H9 (cell line): ENCODE measurements at regions not wholly inside any gene's neighbourhood (a gene's known extent, or its start where the extent isn't known, plus 50 kb on each side); places are given as distances from the start of the nearest gene placed in this dataset.
A peak's percentile ranks its signal among the peaks of the same experiment; 100 is the strongest.

ENCODE experiments used
- DNase-seq: peaks from one replicate; pipeline ENCODE4 v3.0.0-alpha.2; 2017
- H2AFZ ChIP-seq: one replicate; pipeline ENCODE4 v1.6.1; 2013; ENCODE audit warnings: mild to moderate bottlenecking, low read length, control low read depth, moderate library complexity
- H2AK5ac ChIP-seq: 2 replicates; pipeline ENCODE4 v1.6.1; 2013; ENCODE audit warnings: low read length, control low read depth, mixed read lengths; ENCODE audit not compliant: insufficient read length
- H2BK120ac ChIP-seq: one replicate; pipeline ENCODE4 v1.6.1; 2013; ENCODE audit warnings: low read depth, mild to moderate bottlenecking, low read length, control low read depth, inconsistent platforms; ENCODE audit not compliant: poor library complexity, severe bottlenecking
- H2BK12ac ChIP-seq: 2 replicates; pipeline ENCODE4 v1.6.1; 2013; ENCODE audit warnings: low read length, control low read depth, mixed read lengths, low read depth; ENCODE audit not compliant: insufficient read length
- H2BK15ac ChIP-seq: 2 replicates; pipeline ENCODE4 v1.6.1; 2013; ENCODE audit warnings: low read depth, low read length, control low read depth
- H2BK20ac ChIP-seq: one replicate; pipeline ENCODE4 v1.6.1; 2013; ENCODE audit warnings: low read depth, mild to moderate bottlenecking, low read length, control low read depth, inconsistent platforms; ENCODE audit not compliant: poor library complexity, severe bottlenecking
- H2BK5ac ChIP-seq: 2 replicates; pipeline ENCODE4 v1.6.1; 2013; ENCODE audit warnings: low read length, control low read depth, mixed read lengths; ENCODE audit not compliant: insufficient read length
- H3K14ac ChIP-seq: 2 replicates; pipeline ENCODE4 v1.6.1; 2013; ENCODE audit warnings: low read length, control low read depth; ENCODE audit not compliant: insufficient read depth
- H3K18ac ChIP-seq: 2 replicates; pipeline ENCODE4 v1.6.1; 2013; ENCODE audit warnings: low read depth, mild to moderate bottlenecking, mixed read lengths, low read length, control low read depth; ENCODE audit not compliant: insufficient read length
- H3K23ac ChIP-seq: 2 replicates; pipeline ENCODE4 v1.6.1; 2013; ENCODE audit warnings: low read length, control low read depth, mixed read lengths, low read depth; ENCODE audit not compliant: insufficient read length
- H3K23me2 ChIP-seq: 2 replicates; pipeline ENCODE4 v1.6.1; 2013; ENCODE audit warnings: low read depth, mild to moderate bottlenecking, mixed read lengths, low read length, control low read depth; ENCODE audit not compliant: insufficient read length, poor library complexity, severe bottlenecking
- H3K27ac ChIP-seq: 2 replicates; pipeline ENCODE4 v1.5.1; 2013; ENCODE audit warnings: low read length, control low read depth, mixed read lengths, low read depth; ENCODE audit not compliant: insufficient read length
- H3K27me3 ChIP-seq: 2 replicates; pipeline ENCODE4 v1.6.1; 2013; ENCODE audit warnings: low read length, control low read depth, inconsistent platforms; ENCODE audit not compliant: insufficient read depth
- H3K4ac ChIP-seq: 2 replicates; pipeline ENCODE4 v1.6.1; 2013; ENCODE audit warnings: low read depth, mild to moderate bottlenecking, control low read depth, inconsistent platforms, low read length, moderate library complexity
- H3K4me1 ChIP-seq: 2 replicates; pipeline ENCODE4 v1.6.1; 2013; ENCODE audit warnings: low read length, control low read depth, inconsistent platforms; ENCODE audit not compliant: insufficient read depth
- H3K4me2 ChIP-seq: 2 replicates; pipeline ENCODE4 v1.6.1; 2013; ENCODE audit warnings: low read length, control low read depth, mixed read lengths; ENCODE audit not compliant: insufficient read length, insufficient read depth
- H3K56ac ChIP-seq: 2 replicates; pipeline ENCODE4 v1.6.1; 2013; ENCODE audit warnings: low read depth, mild to moderate bottlenecking, mixed read lengths, low read length, control low read depth; ENCODE audit not compliant: insufficient read length
- H3K79me1 ChIP-seq: 2 replicates; pipeline ENCODE4 v1.6.1; 2013; ENCODE audit warnings: low read depth, mild to moderate bottlenecking, moderate library complexity, low read length, control low read depth, inconsistent platforms; ENCODE audit not compliant: insufficient read depth, poor library complexity, severe bottlenecking
- H3K79me2 ChIP-seq: 2 replicates; pipeline ENCODE4 v1.6.1; 2013; ENCODE audit warnings: low read length, control low read depth, inconsistent platforms; ENCODE audit not compliant: insufficient read depth
- H3K9ac ChIP-seq: 2 replicates; pipeline ENCODE4 v1.6.1; 2013; ENCODE audit warnings: low read length, control low read depth, mixed read lengths; ENCODE audit not compliant: insufficient read length; ENCODE audit errors: extremely low read depth
- H3K9me3 ChIP-seq: one replicate; pipeline ENCODE4 v1.6.1; 2013; ENCODE audit warnings: low read depth, low read length, inconsistent platforms; ENCODE audit not compliant: control insufficient read depth
- H3T11ph ChIP-seq: one replicate; pipeline ENCODE4 v1.6.1; 2013; ENCODE audit warnings: mild to moderate bottlenecking, low read length, control low read depth, inconsistent platforms
- H4K20me1 ChIP-seq: one replicate; pipeline ENCODE4 v1.6.1; 2013; ENCODE audit not compliant: control insufficient read depth, insufficient read length, insufficient read depth
- H4K5ac ChIP-seq: 2 replicates; pipeline ENCODE4 v1.6.1; 2013; ENCODE audit warnings: low read depth, mild to moderate bottlenecking, mixed read lengths, low read length, control low read depth; ENCODE audit not compliant: insufficient read length
- H4K8ac ChIP-seq: replicated peaks from 2 replicates; pipeline ENCODE4 v1.6.1; 2013; ENCODE audit warnings: low read length, control low read depth, mixed read lengths, low read depth; ENCODE audit not compliant: insufficient read length
- H4K91ac ChIP-seq: 2 replicates; pipeline ENCODE4 v1.6.1; 2013; ENCODE audit warnings: low read depth, mild to moderate bottlenecking, moderate library complexity, mixed read lengths, low read length, control low read depth; ENCODE audit not compliant: insufficient read length
- H3K27ac Mint-ChIP-seq, 3 experiments: 2 replicates in 2 of 3; 3 replicates in 1 of 3; pipeline ENCODE4 v1.8.0; 2020 to 2021; ENCODE audit warnings: mixed read lengths in 3 of 3, mild to moderate bottlenecking in 1 of 3, moderate library complexity in 1 of 3
- H3K27me3 Mint-ChIP-seq: 2 replicates; pipeline ENCODE4 v1.8.0; 2021; ENCODE audit warnings: low read depth, mild to moderate bottlenecking, moderate library complexity, mixed read lengths
- H3K36me3 Mint-ChIP-seq, 3 experiments: 2 replicates in 2 of 3; 3 replicates in 1 of 3; pipeline ENCODE4 v1.8.0; 2020 to 2021; ENCODE audit warnings: low read depth in 3 of 3, mixed read lengths in 3 of 3; ENCODE audit not compliant: insufficient read depth in 1 of 3
- H3K4me1 Mint-ChIP-seq, 2 experiments: 2 replicates each; pipeline ENCODE4 v1.8.0; 2020; ENCODE audit warnings: mixed read lengths in 2 of 2
- H3K4me3 Mint-ChIP-seq, 2 experiments: 2 replicates in 1 of 2; 3 replicates in 1 of 2; pipeline ENCODE4 v1.8.0; 2020 to 2021; ENCODE audit warnings: mild to moderate bottlenecking in 2 of 2, mixed read lengths in 2 of 2, moderate library complexity in 1 of 2
- H3K9me3 Mint-ChIP-seq, 2 experiments: 2 replicates in 1 of 2; 3 replicates in 1 of 2; pipeline ENCODE4 v1.8.0; 2020; ENCODE audit warnings: mild to moderate bottlenecking in 2 of 2, mixed read lengths in 2 of 2, moderate library complexity in 1 of 2
- CTCF ChIP-seq: fragments of 200-600 bp; sonication (generic); conservative IDR thresholded peaks from 3 replicates; pipeline ENCODE4 v1.8.0; 2021; ENCODE audit warnings: antibody characterized with exemption, mild to moderate bottlenecking

GRCh38 chr4:52266537-52267137 is 215.5 kb downstream of the SPATA18 start:
- H3K23ac ChIP-seq, result no peak overlapping the region
- H3K23me2 ChIP-seq, result no peaks in the 10 kb centered on the region
- no peak overlapping the region for H2AK5ac ChIP-seq
- H3K18ac ChIP-seq, result no peak overlapping the region
- no peaks in the 10 kb centered on the region for H4K20me1 ChIP-seq
- Mint-ChIP-seq H3K27ac (peak overlapping the region in 1 of 3 experiments; percentile 34; a peak in 2 of 7 replicates), H3K4me1 (peaks cover 9 to 27% of the 10 kb centered on the region in 2 experiments), H3K4me3 (no peak overlapping the region), H3K9me3 (peaks cover 3% of the 10 kb centered on the region in 2 experiments; a peak in 4 of 5 replicates), H3K36me3 (no peaks in the 10 kb centered on the region; a peak in 1 of 7 replicates), H3K27me3 (no peaks in the 10 kb centered on the region; the same call in 1 of the 2 replicates)
- no peak overlapping the region for H4K91ac ChIP-seq
- H3K27me3 ChIP-seq, result no peaks in the 10 kb centered on the region
- H3K9me3 ChIP-seq, result no peaks in the 10 kb centered on the region
- H3K27ac ChIP-seq, result no peak overlapping the region
- TF ChIP-seq CTCF, result no peak
- H2BK120ac ChIP-seq, result no peak overlapping the region
- no peak overlapping the region for H2BK5ac ChIP-seq
- no peak overlapping the region for H3K56ac ChIP-seq
- no peak overlapping the region for H2BK15ac ChIP-seq
- H3K79me2 ChIP-seq, result no peaks in the 10 kb centered on the region
- peaks cover 6% of the 10 kb centered on the region for H3K4me1 ChIP-seq
- no peak overlapping the region for H3K4me2 ChIP-seq
- no peak overlapping the region for H2BK20ac ChIP-seq
- H2BK12ac ChIP-seq, result no peak overlapping the region
- H3K14ac ChIP-seq, result no peak overlapping the region
- no peak overlapping the region for H3T11ph ChIP-seq
- no peak overlapping the region for H4K8ac ChIP-seq
- no peak for DNase-seq
- no peak overlapping the region for H4K5ac ChIP-seq
- no peak overlapping the region for H3K9ac ChIP-seq
- no peaks in the 10 kb centered on the region for H3K79me1 ChIP-seq
- H2AFZ ChIP-seq, result no peak overlapping the region
- no peak overlapping the region for H3K4ac ChIP-seq
